ENCODE measurements at regions not wholly inside any gene's neighbourhood (a gene's known extent, or its start where the extent isn't known, plus 50 kb on each side); places are given as distances from the start of the nearest gene placed in this dataset.
"Not testable (repeated sequence)": the region's sequence is repeated elsewhere in the genome, so short reads cannot be mapped to it uniquely, and the experiment has no call there.

DNA sequence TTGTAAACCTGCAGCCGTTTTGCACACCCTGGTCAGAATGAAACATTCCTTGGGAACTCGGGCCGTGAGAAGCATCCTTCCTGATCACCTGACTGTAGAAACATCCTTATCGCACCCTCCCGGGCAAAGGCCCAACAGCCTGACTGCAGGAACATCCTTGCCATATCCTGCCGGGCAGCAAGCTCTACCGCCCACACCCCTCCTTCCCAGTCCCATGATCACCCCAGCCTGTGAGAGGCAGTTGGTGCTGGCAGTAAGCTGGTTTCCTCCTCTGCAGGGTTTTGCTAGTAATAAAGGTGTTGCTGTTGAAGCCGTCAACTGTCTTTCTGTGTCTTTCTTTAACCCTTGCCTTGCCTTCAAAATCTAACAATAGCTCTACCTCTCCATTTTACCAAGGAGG is 816.1 kb downstream of the FOXD4L5 start:
- TF ChIP-seq POLR2A, CTCF (IDR thresholded peaks at IDR 0.05): not testable (repeated sequence)
